Adrenal gland (tissue), 5 donors: ENCODE measurements at regions not wholly inside any gene's neighbourhood (a gene's known extent, or its start where the extent isn't known, plus 50 kb on each side); places are given as distances from the start of the nearest gene placed in this dataset.

Experiments
- CTCF ChIP-seq, 6 experiments: fragments of 450-650 bp in 4 of 6; fragments of 200-600 bp in 2 of 6; sonication (generic) in 1 of 6; IDR thresholded peaks; 1 replicate in 5 of 6; 2 replicates in 1 of 6; pipeline versions ENCODE4 v1.5.1 to v1.8.0; 2016 to 2021; ENCODE audit warnings: antibody characterized with exemption in 6 of 6, mild to moderate bottlenecking in 2 of 6, moderate library complexity in 1 of 6
- POLR2A ChIP-seq, 2 donors: fragments of 450-650 bp; IDR thresholded peaks; one replicate each; pipeline ENCODE4 v1.6.1; 2017; ENCODE audit warnings: antibody characterized with exemption in 2 of 2, mild to moderate bottlenecking in 2 of 2, moderate library complexity in 1 of 2
- donor health status: DM: no; HTN: no; CAD: no.

GRCh38 chr20:23186808-23187207 is 100.7 kb upstream of the CD93 start:
- TF ChIP-seq CTCF (IDR thresholded peaks at IDR 0.05) (no peak), POLR2A (IDR thresholded peaks at IDR 0.05) (no peak)
